Activated T-cell treated with anti-CD3 and anti-CD28 coated beads, Interleukin-2, amount 50 U/mL, for 1 hour (primary cell): ENCODE measurements at regions not wholly inside any gene's neighbourhood (a gene's known extent, or its start where the extent isn't known, plus 50 kb on each side); places are given as distances from the start of the nearest gene placed in this dataset.
"Not testable (repeated sequence)": the region's sequence is repeated elsewhere in the genome, so short reads cannot be mapped to it uniquely, and the experiment has no call there.

ENCODE experiments used
- DNase-seq: peaks from one replicate; pipeline ENCODE4 v3.0.0-alpha.2; 2020

- no peak for DNase-seq
These were observed 1413.6 kb upstream of the ACO1 start for GRCh38 chr9:30970812-30971211.

- DNase-seq = no peak
These were observed 1411.8 kb upstream of the ACO1 start for GRCh38 chr9:30972654-30973053.

- no peak for DNase-seq
These were observed 1406.5 kb upstream of the ACO1 start for GRCh38 chr9:30977965-30978364.

- DNase-seq = no peak
These were observed 1402.1 kb upstream of the ACO1 start for GRCh38 chr9:30982301-30982700.

GRCh38 chr9:30995956-30996738 is 1388.3 kb upstream of the ACO1 start:
- no peak for DNase-seq

- no peak for DNase-seq
These were observed 1387.7 kb upstream of the ACO1 start for GRCh38 chr9:30996761-30997160.

- DNase-seq = no peak
These were observed 1387.2 kb upstream of the ACO1 start for GRCh38 chr9:30997291-30997690.

- DNase-seq = no peak
These were observed 1379.3 kb upstream of the ACO1 start for GRCh38 chr9:31005086-31005665.

GRCh38 chr9:31013371-31013770 is 1371.1 kb upstream of the ACO1 start:
- DNase-seq = no peak

- no peak for DNase-seq
These were observed 1360.6 kb upstream of the ACO1 start for GRCh38 chr9:31023847-31024246.

GRCh38 chr9:31027678-31028077 is 1356.8 kb upstream of the ACO1 start:
- DNase-seq = no peak

GRCh38 chr9:31028137-31028536 is 1356.3 kb upstream of the ACO1 start:
- DNase-seq = no peak

GRCh38 chr9:31030741-31031202 is 1353.7 kb upstream of the ACO1 start:
- no peak for DNase-seq

- no peak for DNase-seq
These were observed 1352.2 kb upstream of the ACO1 start for GRCh38 chr9:31032206-31032605.

- DNase-seq = no peak
These were observed 1350.1 kb upstream of the ACO1 start for GRCh38 chr9:31034311-31034710.

- no peak for DNase-seq
These were observed 1343.9 kb upstream of the ACO1 start for GRCh38 chr9:31040564-31040963.

- no peak for DNase-seq
These were observed 1338.6 kb upstream of the ACO1 start for GRCh38 chr9:31045810-31046209.

GRCh38 chr9:31061592-31061991 is 1322.9 kb upstream of the ACO1 start:
- not testable (repeated sequence) for DNase-seq

- DNase-seq = no peak
These were observed 1318.8 kb upstream of the ACO1 start for GRCh38 chr9:31065691-31066090.

- no peak for DNase-seq
These were observed 1317.0 kb upstream of the ACO1 start for GRCh38 chr9:31067418-31067817.

GRCh38 chr9:31071606-31072286 is 1312.7 kb upstream of the ACO1 start:
- no peak for DNase-seq

GRCh38 chr9:31078175-31078574 is 1306.3 kb upstream of the ACO1 start:
- DNase-seq = no peak

GRCh38 chr9:31084350-31084749 is 1300.1 kb upstream of the ACO1 start:
- DNase-seq = no peak
